ENCODE measurements at regions not wholly inside any gene's neighbourhood (a gene's known extent, or its start where the extent isn't known, plus 50 kb on each side); places are given as distances from the start of the nearest gene placed in this dataset.

- intact Hi-C loops (cut with DNase I; ENCODE audit: low total_unique reads): no loop called here
- H3K27me3 ChIP-seq: no peaks in the 10 kb centered on the region
- no peaks in the 10 kb centered on the region for H3K4me1 ChIP-seq
- H3K4me3 ChIP-seq: no peak overlapping the region
- DNase-seq (ENCODE audit: low spot score in 2 of 2): no peak
- no peaks in the 10 kb centered on the region for H3K36me3 ChIP-seq
- H3K27ac ChIP-seq: no peak overlapping the region
- H3K9me3 ChIP-seq: peaks cover 4 to 13% of the 10 kb centered on the region in 2 donors
- TF ChIP-seq POLR2A (IDR thresholded peaks at IDR 0.05) (no peak), CTCF (IDR thresholded peaks at IDR 0.05) (no peak), POLR2AphosphoS5 (IDR thresholded peaks at IDR 0.05) (no peak)
Observed at GRCh38 chr5:9859808-9860207, 229.7 kb upstream of the TAS2R1 start.

GRCh38 chr5:9858043-9858442, 227.9 kb upstream of the TAS2R1 start:
- H3K9me3 ChIP-seq: peaks cover 0 to 13% of the 10 kb centered on the region in 2 donors
- no peaks in the 10 kb centered on the region for H3K4me1 ChIP-seq
- intact Hi-C loops (cut with DNase I; ENCODE audit: low total_unique reads): no loop called here
- no peak for DNase-seq (ENCODE audit: low spot score in 2 of 2)
- TF ChIP-seq CTCF (IDR thresholded peaks at IDR 0.05): no peak
- no peak for TF ChIP-seq POLR2AphosphoS5 (IDR thresholded peaks at IDR 0.05)
- TF ChIP-seq POLR2A (IDR thresholded peaks at IDR 0.05): no peak
- no peak overlapping the region for H3K27ac ChIP-seq
- no peaks in the 10 kb centered on the region for H3K36me3 ChIP-seq
- H3K27me3 ChIP-seq: no peaks in the 10 kb centered on the region
- no peak overlapping the region for H3K4me3 ChIP-seq

GRCh38 chr5:9853309-9853708, 223.2 kb upstream of the TAS2R1 start:
- no peak overlapping the region for H3K27ac ChIP-seq
- no peak overlapping the region for H3K4me3 ChIP-seq
- no peaks in the 10 kb centered on the region for H3K36me3 ChIP-seq
- intact Hi-C loops (cut with DNase I; ENCODE audit: low total_unique reads): no loop called here
- DNase-seq (ENCODE audit: low spot score in 2 of 2): no peak
- H3K9me3 ChIP-seq: peaks cover 0 to 13% of the 10 kb centered on the region in 2 donors
- no peaks in the 10 kb centered on the region for H3K4me1 ChIP-seq
- H3K27me3 ChIP-seq: no peaks in the 10 kb centered on the region
- TF ChIP-seq POLR2A (IDR thresholded peaks at IDR 0.05): no peak
- no peak for TF ChIP-seq POLR2AphosphoS5 (IDR thresholded peaks at IDR 0.05)
- no peak for TF ChIP-seq CTCF (IDR thresholded peaks at IDR 0.05)

- TF ChIP-seq POLR2AphosphoS5 (IDR thresholded peaks at IDR 0.05) (no peak), CTCF (IDR thresholded peaks at IDR 0.05) (no peak), POLR2A (IDR thresholded peaks at IDR 0.05) (no peak)
- no peaks in the 10 kb centered on the region for H3K27me3 ChIP-seq
- no peaks in the 10 kb centered on the region for H3K4me1 ChIP-seq
- no peak overlapping the region for H3K27ac ChIP-seq
- no peak overlapping the region for H3K4me3 ChIP-seq
- intact Hi-C loops (cut with DNase I; ENCODE audit: low total_unique reads): no loop called here
- no peaks in the 10 kb centered on the region for H3K36me3 ChIP-seq
- H3K9me3 ChIP-seq: peaks cover 0 to 10% of the 10 kb centered on the region in 2 donors
- DNase-seq (ENCODE audit: low spot score in 2 of 2): no peak
Observed at GRCh38 chr5:9852671-9853070, 222.5 kb upstream of the TAS2R1 start.

- Histone ChIP-seq H3K9me3 (no peaks in the 10 kb centered on the region), H3K27me3 (no peaks in the 10 kb centered on the region), H3K4me1 (no peaks in the 10 kb centered on the region), H3K36me3 (no peaks in the 10 kb centered on the region), H3K4me3 (no peak overlapping the region), H3K27ac (no peak overlapping the region)
- DNase-seq (ENCODE audit: low spot score in 2 of 2): no peak
- intact Hi-C loops (cut with DNase I; ENCODE audit: low total_unique reads): no loop called here
- TF ChIP-seq POLR2AphosphoS5 (IDR thresholded peaks at IDR 0.05) (no peak), CTCF (IDR thresholded peaks at IDR 0.05) (no peak), POLR2A (IDR thresholded peaks at IDR 0.05) (no peak)
Observed at GRCh38 chr5:9851458-9851857, 221.3 kb upstream of the TAS2R1 start.
